HG02973 (cell line): ENCODE measurements at regions not wholly inside any gene's neighbourhood (a gene's known extent, or its start where the extent isn't known, plus 50 kb on each side); places are given as distances from the start of the nearest gene placed in this dataset.
"Not testable (repeated sequence)": the region's sequence is repeated elsewhere in the genome, so short reads cannot be mapped to it uniquely, and the experiment has no call there.

Experiments
- ATAC-seq: cut with Tn5 transposase; IDR thresholded peaks from one replicate; pipeline ENCODE4 v1.9.1; 2021; ENCODE audit warnings: moderate library complexity; ENCODE audit not compliant: unreplicated experiment

DNA sequence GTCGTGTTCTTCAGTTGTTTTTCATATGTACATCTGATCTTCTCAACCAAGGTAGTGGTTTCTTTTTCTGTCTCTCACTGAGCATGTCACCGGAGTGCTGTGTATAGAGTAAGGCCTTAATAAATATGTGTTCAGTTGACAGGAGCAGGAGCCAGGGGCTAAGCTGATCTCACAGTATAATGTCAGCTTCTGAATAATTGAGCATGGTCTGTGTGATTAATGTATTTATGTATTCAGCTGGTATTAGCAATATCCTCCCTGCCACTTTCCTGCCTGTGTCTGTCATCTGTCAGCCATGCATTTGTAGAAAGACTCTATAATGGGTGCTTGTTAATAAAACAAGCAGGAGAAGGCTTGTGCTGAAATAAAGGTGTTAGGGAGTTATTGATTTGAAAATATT, 198.9 kb downstream of the ADCYAP1 start:
- no peak for ATAC-seq

DNA sequence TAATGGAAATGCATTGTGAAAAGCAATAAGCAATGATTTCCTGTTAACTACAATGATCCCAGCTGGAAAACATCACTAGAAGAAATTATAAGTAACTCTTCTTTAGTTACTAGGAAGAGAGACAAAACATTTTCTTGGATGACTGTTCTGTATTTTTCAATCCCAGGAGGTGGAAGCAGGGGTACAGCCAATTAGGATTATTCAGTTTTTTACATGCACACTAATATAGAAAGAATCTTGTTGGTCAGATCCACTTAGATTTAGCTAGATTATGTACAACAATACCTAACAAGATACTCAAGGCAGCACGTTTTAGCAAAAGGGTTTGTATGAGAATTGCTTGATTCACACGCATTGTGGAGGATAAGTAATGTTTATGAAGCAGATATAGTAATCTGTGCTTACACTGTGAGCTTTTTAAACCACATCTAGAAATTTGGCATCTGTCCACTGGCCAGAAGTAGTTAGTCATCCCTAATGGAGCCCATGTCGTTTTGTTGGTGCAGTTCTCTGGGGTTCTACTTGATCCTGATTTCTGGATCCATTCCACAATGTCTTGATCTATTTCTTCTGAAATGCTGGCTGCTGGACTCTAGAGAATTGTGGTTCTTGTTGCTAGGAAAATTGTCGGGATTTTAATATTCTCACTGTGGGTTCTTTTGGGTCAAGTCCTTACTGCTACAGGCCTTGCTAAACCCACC, 199.7 kb downstream of the ADCYAP1 start:
- no peak for ATAC-seq

DNA sequence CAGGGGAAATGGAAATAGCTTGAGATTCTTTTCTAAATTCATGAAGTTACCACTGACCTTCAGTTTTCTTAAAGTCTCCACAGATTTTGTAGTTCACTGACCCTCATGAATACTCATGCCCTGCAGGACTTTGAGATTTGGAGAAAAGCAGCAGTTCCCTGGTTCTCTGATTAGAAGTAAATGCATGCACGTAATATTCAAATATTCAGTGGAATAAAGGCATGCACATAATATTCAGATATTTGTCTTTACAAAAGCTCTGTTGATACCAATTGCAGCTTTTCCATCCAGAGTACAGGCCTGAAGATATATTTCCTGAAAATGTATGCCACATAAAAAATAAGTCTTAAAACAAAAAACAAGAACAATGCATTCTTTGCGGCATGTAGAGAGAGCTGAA, 219.8 kb downstream of the ADCYAP1 start:
- ATAC-seq = no peak

DNA sequence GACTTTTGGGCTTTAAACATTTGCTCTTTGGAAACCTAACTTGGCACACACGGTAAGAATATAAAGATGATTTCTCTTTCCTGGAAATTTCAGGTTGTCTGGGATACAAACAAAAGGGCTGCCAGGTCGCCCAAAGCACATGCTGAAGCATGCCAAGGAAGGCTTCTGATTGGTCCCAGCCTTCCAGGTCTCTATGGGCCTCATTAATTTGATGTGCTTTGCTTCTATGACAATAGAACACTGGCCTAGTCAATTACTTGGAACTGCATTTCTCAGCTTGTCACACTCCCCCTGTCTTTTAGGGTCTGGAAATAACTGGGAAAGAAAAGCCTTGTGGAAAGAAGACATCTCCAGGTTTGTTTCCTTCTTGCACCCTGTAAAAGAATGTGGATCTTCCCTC, 228.9 kb downstream of the ADCYAP1 start:
- ATAC-seq = no peak

DNA sequence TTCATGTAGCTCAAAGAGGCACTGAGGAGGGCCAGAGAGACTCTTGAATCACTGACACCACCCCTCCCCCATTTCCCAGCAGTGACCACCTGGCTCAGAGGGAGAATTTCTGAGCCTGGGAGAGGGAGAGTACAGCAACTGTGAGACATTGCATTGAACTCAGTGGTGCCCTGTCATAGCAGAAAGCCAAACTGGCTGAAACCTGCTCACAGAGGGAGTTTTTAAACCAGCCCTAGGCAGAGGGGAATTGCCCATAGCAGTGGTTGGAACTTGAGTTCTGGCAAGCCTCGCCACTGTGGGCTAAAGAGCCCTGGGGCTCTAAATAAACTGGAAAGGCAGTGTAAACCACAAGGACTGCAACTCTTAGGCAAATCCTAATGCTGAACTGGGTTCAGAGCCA, 243.1 kb downstream of the ADCYAP1 start:
- ATAC-seq = no peak

DNA sequence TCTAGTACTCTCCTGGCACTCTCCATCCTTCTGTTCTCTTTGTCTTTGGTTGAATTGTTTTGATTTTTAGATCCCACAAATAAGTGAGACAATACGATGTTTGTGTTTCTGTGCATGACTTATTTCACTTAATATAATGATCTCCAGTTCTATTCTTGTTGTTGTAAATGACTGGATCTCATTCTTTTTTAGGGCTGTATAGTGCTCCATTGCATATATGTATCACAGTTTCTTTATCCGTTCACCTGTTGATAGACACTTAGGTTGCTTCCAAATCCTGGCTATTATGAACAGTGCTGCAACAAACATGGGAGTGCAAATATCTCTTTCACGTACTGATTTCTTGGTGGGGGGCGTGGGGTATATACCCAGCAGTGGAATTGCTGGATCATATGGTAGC, 245.0 kb downstream of the ADCYAP1 start:
- no peak for ATAC-seq

DNA sequence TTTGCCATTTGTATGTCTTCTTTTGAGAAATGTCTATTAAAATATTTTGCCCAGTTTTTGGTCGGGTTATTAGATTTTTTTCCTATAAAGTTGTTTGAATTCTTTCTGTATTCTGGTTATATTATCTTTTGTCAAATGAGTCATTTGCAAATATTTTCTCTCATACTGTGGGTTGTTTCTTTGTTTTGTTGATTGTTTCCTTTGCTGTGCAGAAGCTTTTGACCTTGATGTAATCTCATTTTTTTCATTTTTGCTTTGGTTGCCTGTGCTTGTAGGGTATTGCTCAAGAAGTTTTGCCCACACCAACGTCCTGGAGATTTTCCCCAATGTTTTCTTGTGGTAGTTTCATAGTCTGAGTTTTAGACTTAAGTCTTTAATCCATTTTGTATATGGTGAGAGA, 245.7 kb downstream of the ADCYAP1 start:
- ATAC-seq = no peak

DNA sequence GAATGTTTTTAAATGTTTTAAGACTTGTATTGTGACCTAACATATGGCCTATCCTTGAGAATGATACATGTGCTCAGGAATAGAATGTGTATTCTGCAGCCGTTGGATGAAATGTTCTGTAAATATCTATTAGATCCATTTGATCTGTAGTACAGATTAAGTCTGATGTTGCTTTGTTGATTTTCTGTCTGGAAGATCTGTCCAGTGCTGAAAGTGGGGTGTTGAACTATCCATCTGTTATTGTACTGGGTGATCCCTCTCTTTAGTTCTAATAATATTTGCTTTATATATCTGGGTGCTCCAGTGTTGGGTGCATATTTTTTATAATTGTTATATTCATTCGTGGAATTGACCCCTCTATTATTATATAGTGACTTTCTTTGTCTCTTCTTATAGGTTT, 248.3 kb downstream of the ADCYAP1 start:
- not testable (repeated sequence) for ATAC-seq

DNA sequence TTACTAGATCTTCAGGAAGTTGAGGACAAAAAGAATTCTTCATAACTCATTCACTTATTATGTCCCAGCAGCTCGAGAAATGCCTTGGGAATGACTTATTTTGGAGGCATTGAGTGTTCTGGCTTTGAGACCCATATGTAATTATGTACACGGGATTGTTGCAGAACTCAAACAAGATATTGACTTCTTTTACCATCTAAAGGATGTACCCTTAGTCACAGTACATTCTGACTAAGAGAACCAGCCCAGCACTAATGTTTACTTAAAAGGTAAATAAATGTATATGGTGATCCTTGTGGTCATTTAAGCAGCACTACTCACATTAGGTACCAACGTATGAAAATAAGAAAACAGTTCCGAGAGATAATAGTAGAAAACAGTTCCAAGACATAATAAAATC, 268.9 kb downstream of the ADCYAP1 start:
- ATAC-seq = no peak

DNA sequence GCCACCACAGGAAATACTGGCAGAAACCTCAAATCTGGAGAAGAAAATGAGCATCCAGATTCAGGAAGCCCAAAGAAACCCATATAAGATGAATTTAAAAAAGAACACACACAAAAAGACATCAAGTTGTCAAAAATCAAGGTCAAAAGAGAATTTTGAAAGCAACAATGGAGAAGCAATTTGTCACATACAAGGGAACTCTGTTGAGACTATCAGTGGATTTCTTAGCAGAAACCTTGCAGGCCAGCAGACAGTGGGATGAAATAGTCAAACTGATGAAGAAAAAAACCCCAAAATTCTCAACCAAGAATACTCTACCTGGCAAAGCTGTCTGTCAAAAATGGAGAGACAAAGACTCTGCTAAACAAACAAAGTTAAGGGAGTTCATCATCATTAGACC, 272.6 kb downstream of the ADCYAP1 start:
- ATAC-seq = no peak

DNA sequence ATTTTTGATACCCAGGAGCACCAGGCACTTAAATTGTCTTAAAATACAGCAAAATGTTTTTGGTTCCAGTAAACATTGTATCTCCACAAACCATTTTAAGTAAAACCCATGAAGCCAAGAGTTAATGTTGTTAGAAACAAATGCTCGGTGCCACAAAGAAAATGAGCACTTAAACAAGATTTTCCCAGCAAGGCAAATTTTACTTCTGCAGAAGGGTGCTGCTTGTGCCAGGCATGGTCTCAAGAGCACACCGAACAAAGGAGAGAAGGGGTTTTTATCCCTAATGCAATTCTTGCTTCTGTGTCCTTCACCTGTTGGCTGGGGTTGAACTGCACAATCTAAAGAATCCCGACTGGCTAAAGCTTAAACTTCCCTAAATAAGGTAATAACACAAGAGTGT, 286.7 kb downstream of the ADCYAP1 start:
- ATAC-seq = no peak

DNA sequence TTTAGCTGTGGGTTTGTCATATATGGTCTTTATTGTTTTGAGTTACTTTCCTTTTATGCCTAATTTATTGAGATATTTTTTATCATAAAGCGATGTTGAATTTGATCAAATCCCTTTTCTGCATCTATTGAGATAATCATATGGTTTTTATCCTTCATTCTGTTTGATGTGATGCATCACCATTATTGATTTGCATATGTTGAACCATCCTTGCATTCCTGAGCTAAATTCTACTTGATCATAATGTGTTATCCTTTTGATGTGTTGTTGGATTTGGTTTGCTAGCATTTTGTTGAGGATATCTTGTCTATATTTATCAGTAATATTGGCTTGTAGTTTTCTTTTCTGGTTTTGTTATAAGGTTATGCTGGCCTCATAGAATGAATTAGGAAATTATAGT, 308.5 kb downstream of the ADCYAP1 start:
- ATAC-seq = no peak

DNA sequence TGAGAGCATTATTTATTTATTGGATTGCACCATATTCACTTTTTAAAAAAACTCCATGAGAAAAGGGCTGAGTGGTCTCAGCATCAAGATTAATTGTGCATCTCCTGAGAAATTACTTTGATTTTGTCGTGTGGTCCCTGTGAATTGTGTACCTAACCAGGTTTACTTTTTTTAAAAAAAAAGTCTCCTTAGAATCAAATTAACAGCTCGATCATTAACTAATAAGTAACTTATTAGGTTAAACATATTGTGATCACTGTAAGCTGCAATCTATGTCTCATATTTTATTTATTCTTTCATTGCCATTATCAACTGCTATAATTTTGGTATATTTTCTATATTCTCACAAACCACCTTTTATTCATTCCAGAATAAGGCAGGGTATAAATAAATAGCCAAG, 318.2 kb downstream of the ADCYAP1 start:
- ATAC-seq = no peak

DNA sequence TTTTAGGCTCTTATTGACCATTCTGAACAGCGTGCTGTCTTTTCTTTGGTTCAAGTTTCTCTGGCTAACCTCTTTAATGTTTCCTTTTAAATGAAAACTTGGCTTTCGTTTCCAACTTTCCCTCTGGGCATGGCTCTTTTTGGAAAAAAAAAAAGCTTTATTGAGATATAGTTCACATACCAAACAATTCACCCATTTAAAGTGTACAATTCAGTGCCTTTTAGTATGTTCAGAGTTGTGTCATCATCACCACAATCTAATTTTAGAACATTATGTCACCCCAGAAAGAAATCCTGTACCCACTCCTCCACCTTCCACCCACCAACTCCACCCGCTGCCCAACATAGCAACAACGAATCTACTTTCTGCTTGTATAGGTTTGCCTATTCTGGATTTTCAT, 322.4 kb downstream of the ADCYAP1 start:
- no peak for ATAC-seq

DNA sequence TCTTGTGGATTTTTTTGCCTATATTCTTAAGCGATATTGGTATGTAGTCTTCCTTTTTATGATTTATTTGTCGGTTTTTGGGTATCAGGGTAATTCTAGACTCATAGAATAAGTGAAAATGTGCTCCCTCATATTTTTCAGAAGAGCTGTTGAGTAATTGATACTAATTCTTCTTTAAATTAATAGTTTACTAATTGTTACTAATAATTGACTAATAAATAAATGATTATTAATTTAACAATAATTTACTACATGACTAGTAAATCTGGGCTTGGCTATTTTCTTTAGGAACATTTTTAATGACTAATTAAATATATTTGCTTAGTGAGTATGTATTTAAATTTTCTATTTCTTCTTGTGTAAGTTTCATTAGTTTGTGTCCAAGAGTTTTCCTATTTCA, 325.0 kb downstream of the ADCYAP1 start:
- no peak for ATAC-seq

DNA sequence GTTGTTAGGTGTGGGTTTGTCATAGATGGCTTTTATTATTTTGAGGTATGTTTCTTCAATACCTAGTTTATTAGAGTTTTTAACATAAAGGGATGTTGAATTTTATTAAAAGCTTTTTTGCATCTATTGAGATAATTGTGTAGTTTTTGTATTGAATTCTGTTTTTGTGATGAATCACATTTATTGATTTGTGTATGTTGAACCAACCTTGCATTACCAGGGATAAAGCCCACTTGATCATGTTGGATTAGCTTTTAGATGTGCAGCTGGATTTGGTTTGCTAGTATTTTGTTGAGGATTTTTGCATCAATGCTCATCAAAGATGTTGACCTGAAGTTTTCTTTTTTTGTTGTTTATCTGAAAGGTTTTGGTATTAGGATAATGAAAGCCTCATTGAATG, 328.2 kb downstream of the ADCYAP1 start:
- no peak for ATAC-seq

DNA sequence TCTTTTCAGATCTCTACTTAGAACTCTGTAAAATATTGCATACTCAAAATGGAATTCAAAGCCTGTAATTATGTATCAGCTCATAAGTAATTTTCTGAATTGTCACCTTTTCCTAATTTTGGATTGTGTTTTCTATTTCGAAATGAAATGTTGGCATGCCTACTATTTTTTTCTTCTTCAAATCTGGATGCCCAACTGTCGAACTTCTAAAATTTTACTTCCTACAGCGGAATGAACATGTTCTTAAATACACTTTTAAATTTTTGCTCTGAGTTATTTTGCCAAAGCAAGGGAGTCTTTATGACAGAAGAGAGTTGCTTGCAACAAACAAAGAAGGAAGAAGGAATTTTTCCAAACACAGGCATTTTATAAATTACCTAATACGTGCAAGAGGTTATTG, 336.0 kb downstream of the ADCYAP1 start:
- no peak for ATAC-seq

DNA sequence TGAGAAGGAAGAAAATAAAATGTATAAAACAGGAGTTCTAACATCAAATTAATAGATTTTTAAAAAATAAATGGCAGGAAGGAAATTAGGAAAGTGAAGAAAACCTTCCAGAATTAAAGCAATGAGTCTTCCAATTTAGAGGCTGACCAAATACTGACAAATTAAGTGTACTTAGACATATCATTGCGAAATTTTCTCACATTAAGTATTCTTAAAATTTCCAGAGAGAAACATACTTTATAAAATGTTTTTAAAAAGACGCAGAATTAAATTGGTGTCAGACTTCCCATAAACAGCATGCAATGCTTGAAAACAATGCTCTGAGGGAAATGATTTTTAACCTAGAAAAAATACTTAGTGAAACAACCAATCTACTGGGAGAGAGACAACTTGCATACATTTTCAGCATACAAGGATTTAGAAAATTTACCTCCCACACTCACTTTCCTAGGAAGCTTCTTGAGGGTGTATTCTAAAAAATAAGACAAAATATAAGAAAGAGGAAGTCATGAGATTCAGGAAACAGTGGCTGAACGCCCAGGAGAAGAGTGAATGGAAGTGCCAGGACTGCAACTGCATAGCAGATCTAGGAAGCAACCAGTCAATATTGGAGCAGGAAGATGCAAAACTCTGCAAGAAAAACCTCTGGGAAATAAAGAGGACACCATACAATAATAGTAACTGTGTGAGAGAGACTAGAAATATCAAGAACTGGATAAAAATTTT, 339.9 kb downstream of the ADCYAP1 start:
- no peak for ATAC-seq

DNA sequence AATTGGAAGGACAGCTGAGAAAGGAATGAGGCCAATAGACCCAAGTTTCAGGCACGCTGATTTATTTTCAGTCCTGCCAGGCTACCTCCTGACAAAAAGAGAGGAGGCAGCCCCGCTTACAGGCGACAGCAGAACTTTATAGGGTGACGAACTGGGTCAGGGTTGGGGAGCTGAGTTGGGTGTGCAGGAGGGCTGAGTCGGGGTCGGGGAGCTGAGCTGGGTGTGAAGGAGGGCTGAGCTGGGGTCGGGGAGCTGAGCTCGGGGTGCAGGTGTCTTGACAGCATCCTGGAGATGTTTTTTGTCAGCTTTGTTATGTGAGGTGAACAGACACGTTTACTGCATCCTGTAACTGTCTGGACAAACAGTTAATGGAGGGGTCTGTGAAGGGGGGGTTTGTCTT, 342.2 kb downstream of the ADCYAP1 start:
- ATAC-seq = no peak

DNA sequence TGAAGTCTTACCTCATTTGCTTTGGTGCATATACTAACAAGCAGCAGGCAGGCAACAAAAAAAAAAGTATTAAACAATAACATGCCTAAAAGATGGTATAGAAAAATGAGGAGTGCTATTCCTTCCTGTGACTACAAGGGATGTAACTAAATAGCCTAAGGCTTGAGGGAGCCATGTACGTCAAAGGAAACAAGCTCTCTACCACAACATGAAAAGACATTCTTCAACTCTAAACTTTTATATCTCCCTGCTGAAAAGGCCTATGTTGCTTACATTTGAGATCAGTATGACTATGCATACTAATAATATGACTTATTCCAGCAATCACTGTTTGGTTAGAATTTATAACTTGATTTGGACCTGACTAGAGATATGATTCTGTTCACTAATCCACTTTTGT, 347.9 kb downstream of the ADCYAP1 start:
- ATAC-seq = no peak

DNA sequence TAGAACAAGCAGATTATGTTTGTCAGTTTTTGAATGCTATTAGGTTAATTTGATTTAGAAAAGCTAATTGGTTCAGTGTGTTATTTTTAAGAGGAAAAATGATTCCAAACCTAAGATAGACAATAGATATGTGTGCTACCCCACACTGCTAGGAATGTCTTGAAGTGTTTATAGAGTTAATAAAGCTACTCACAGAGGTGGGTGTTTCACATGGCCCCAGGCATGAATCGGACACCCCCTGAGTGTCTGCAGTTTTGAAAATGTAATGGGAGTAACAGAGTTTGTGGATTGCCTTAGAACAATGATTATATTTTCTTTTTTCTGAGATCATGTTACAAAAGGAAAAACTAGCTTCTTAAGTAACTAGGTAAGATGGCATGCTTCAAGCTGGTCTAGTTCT, 348.3 kb downstream of the ADCYAP1 start:
- no peak for ATAC-seq

DNA sequence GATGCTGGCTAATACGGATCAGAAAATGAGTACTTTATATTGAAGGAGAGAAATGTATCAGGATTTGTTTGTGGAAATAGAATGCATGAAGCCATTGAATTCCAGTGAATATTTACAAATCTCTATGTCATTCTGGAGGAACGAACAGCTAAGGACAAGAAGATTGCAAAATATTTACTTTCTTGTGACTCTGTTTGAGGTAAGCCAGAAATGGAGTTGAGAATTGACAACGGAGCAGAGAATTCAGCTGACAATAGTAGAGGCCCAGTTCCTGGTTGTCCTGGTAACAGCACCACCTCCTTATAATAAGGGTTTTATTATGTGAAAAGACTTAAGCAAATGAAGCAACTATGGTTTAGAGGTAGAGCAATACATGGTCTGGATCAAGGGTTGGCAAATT, 349.2 kb downstream of the ADCYAP1 start:
- no peak for ATAC-seq

DNA sequence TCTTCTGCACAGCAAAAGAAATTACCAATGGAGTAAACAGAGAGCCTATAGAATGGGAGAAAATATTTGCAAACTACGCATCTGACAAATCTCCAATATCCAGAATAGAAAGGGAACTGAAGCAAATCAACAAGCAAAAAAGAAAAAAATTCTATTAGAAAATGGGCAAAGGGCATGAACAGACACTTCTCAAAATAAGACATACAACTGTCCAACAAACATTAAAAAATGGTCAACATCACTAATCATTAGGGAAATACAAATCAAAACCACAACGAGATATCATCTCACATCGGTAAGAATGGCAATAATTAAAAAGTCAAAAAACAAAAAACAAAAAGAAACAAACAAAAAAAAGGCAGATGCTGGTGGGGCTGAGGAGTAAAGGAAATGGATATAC, 356.4 kb downstream of the ADCYAP1 start:
- no peak for ATAC-seq
